Sigmoid colon (tissue), 4 donors: ENCODE measurements at regions not wholly inside any gene's neighbourhood (a gene's known extent, or its start where the extent isn't known, plus 50 kb on each side); places are given as distances from the start of the nearest gene placed in this dataset.

Experiments used
- CTCF ChIP-seq, 4 experiments: fragments of 450-650 bp in 3 of 4; fragments of 200-600 bp in 1 of 4; IDR thresholded peaks; one replicate each; pipeline ENCODE4 v1.5.1; 2016 to 2019; ENCODE audit warnings: antibody characterized with exemption in 4 of 4, mild to moderate bottlenecking in 3 of 4, moderate library complexity in 2 of 4
- POLR2A ChIP-seq, 2 donors: fragments of 450-650 bp; IDR thresholded peaks; one replicate each; pipeline ENCODE4 v1.6.1; 2016; ENCODE audit warnings: antibody characterized with exemption in 2 of 2, mild to moderate bottlenecking in 2 of 2, moderate library complexity in 2 of 2
- POLR2AphosphoS5 ChIP-seq, 4 donors: sonication (generic); formaldehyde crosslinking; IDR thresholded peaks; one replicate each; pipeline ENCODE4 v1.6.1; 2017; ENCODE audit warnings: antibody characterized with exemption in 4 of 4

GRCh38 chr14:101362529-101363260, 198.6 kb upstream of the DIO3 start:
- TF ChIP-seq CTCF (IDR thresholded peaks at IDR 0.05) (no peak), POLR2AphosphoS5 (IDR thresholded peaks at IDR 0.05) (no peak), POLR2A (IDR thresholded peaks at IDR 0.05) (no peak)
